ENCODE measurements at regions not wholly inside any gene's neighbourhood (a gene's known extent, or its start where the extent isn't known, plus 50 kb on each side); places are given as distances from the start of the nearest gene placed in this dataset.

DNA sequence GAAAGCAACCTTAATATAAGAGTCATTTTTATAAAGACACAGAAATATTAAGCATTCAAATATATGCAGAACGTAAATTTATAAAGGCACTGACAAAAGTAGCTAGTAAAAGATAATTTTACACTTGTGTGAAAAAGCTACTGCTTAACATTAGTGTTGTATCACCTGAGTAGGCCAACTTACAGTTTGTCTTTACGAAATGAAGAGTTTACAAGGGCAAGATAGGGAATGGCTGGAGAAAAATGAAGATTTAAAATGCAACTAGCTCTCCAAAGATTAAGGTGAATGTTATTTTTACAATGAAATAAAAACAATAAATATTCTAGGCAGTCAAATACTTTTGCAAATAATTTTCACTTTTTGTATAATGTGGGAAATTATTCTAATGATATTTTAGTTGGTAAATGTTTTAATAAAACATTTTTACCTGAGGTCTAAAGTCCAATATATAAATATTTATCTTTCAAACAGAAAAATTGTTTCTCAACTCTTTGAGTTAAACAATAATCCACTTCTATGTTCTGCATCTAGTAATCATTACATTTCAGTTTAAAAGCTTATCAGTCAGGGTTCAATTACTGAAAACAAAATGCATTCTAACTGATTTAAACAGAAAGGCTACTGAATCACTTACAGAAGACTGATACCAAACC lies 382.6 kb downstream of the IPMK start:
- H3K36me3 ChIP-seq (replicated peaks in 1 of 2; ENCODE audit: control insufficient read depth in 1 of 2, insufficient read depth in 2 of 2, low read length in 2 of 2): no peaks in the 10 kb centered on the region
- in situ Hi-C loops (cut with HindIII; ENCODE audit: extremely low pct_ligation_motif_present, low pct_unique_long_range_greater_than_20kb): no loop called here
- BruUV-seq (replicated peaks): no TSS peak
- ChIA-PET POLR2A (no interaction called here), CTCF (ENCODE audit: low intra/inter-chr PET ratio, low total read pairs) (no interaction called here)
- H3K4me1 ChIP-seq (ENCODE audit: insufficient read depth, low read length): no peaks in the 10 kb centered on the region
- no peaks in the 10 kb centered on the region for H3K79me2 ChIP-seq (ENCODE audit: insufficient read depth, low read length)
- ATAC-seq: no peak
- no peak overlapping the region for H3K4me3 ChIP-seq (replicated peaks in 1 of 3; ENCODE audit: insufficient read depth in 1 of 3, low read depth in 2 of 3, low read length in 3 of 3)
- no peak for FAIRE-seq
- no peak overlapping the region for H3K9ac ChIP-seq (ENCODE audit: insufficient read depth, low read depth, low read length)
- no peak overlapping the region for H3K27ac ChIP-seq (ENCODE audit: extremely low read length, insufficient read depth, low read length)
- TF ChIP-seq, protein P1, sequence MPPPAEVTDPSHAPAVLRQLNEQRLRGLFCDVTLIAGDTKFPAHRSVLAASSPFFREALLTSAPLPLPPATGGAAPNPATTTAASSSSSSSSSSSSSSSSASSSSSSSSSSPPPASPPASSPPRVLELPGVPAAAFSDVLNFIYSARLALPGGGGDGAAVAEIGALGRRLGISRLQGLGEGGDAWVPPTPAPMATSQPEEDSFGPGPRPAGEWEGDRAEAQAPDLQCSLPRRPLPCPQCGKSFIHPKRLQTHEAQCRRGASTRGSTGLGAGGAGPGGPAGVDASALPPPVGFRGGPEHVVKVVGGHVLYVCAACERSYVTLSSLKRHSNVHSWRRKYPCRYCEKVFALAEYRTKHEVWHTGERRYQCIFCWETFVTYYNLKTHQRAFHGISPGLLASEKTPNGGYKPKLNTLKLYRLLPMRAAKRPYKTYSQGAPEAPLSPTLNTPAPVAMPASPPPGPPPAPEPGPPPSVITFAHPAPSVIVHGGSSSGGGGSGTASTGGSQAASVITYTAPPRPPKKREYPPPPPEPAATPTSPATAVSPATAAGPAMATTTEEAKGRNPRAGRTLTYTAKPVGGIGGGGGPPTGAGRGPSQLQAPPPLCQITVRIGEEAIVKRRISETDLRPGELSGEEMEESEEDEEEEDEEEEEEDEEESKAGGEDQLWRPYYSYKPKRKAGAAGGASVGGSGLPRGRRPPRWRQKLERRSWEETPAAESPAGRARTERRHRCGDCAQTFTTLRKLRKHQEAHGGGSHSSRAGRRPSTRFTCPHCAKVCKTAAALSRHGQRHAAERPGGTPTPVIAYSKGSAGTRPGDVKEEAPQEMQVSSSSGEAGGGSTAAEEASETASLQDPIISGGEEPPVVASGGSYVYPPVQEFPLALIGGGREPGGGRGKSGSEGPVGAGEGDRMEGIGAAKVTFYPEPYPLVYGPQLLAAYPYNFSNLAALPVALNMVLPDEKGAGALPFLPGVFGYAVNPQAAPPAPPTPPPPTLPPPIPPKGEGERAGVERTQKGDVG (CRISPR knock-in tag; IDR thresholded peaks at IDR 0.05; ENCODE audit: borderline replicate concordance): no peak
- TF ChIP-seq TEAD3 (CRISPR knock-in tag; optimal IDR thresholded peaks at IDR 0.05; ENCODE audit: borderline replicate concordance) (no peak), SKI (IDR thresholded peaks at IDR 0.05; ENCODE audit: partially characterized antibody) (no peak), ZNF256 (CRISPR knock-in tag; conservative IDR thresholded peaks at IDR 0.05) (no peak), WIZ (CRISPR knock-in tag; IDR thresholded peaks at IDR 0.05) (no peak), SUZ12 (IDR thresholded peaks at IDR 0.05; ENCODE audit: low read depth, low read length) (no peak), ZNF781 (CRISPR knock-in tag; IDR thresholded peaks at IDR 0.05; ENCODE audit: borderline replicate concordance, not compliant biosample characterization) (no peak)
- H2AFZ ChIP-seq (ENCODE audit: low read length): no peak overlapping the region
- no peaks in the 10 kb centered on the region for H3K27me3 ChIP-seq (ENCODE audit: control insufficient read depth in 1 of 2, insufficient read depth in 2 of 2, low read length in 2 of 2)
- no peaks in the 10 kb centered on the region for H3K9me3 ChIP-seq (ENCODE audit: low read length)
- no peak for DNase-seq (ENCODE audit: low spot score)
- intact Hi-C loops (cut with micrococcal nuclease; ENCODE audit: unreplicated experiment): no loop called here
- H4K20me1 ChIP-seq (ENCODE audit: insufficient read depth, low read length): no peaks in the 10 kb centered on the region
- no peak overlapping the region for H3K4me2 ChIP-seq (ENCODE audit: low read depth, low read length)
- WGBS (ENCODE audit: low lambda C conversion rate): under 1% methylated on average over 2 of the region's 2 CpGs

Data from HepG2 (cell line).